ENCODE measurements at regions not wholly inside any gene's neighbourhood (a gene's known extent, or its start where the extent isn't known, plus 50 kb on each side); places are given as distances from the start of the nearest gene placed in this dataset.

DNA sequence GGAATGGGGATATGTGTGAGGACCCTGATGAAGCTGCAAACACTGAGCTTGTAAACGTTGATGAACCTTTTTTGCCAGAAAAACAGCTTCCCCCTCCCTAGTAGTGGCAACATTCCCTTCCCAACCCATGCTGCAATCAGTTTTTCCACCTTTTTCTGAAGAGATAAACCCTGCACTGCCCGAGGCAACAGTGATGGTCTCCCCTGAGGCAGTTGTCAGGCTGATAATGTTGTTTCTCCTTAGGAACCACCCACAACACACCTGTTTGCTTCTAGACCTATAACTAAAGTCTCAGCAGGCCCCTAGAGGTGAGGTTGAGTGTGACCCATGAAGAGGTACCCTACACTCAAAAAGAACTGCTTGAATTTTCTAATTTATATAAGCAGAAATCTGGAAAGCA lies 922.4 kb upstream of the ADGRL4 start:
- TF ChIP-seq, protein P1, sequence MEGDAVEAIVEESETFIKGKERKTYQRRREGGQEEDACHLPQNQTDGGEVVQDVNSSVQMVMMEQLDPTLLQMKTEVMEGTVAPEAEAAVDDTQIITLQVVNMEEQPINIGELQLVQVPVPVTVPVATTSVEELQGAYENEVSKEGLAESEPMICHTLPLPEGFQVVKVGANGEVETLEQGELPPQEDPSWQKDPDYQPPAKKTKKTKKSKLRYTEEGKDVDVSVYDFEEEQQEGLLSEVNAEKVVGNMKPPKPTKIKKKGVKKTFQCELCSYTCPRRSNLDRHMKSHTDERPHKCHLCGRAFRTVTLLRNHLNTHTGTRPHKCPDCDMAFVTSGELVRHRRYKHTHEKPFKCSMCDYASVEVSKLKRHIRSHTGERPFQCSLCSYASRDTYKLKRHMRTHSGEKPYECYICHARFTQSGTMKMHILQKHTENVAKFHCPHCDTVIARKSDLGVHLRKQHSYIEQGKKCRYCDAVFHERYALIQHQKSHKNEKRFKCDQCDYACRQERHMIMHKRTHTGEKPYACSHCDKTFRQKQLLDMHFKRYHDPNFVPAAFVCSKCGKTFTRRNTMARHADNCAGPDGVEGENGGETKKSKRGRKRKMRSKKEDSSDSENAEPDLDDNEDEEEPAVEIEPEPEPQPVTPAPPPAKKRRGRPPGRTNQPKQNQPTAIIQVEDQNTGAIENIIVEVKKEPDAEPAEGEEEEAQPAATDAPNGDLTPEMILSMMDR (conservative IDR thresholded peaks at IDR 0.05; ENCODE audit: low read depth, low read length) = no peak
- no peak for TF ChIP-seq EZH2 (IDR thresholded peaks at IDR 0.05; ENCODE audit: borderline replicate concordance, low read depth, low read length, poor library complexity, severe bottlenecking)

Measured in A673 (cell line).